Tibial nerve (tissue), 3 donors: ENCODE measurements at regions not wholly inside any gene's neighbourhood (a gene's known extent, or its start where the extent isn't known, plus 50 kb on each side); places are given as distances from the start of the nearest gene placed in this dataset.

Experiments used
- CTCF ChIP-seq, 5 experiments: fragments of 200-600 bp in 3 of 5; fragments of 450-650 bp in 2 of 5; sonication (generic) in 3 of 5; IDR thresholded peaks; one replicate each; pipeline ENCODE4 v1.5.1; 2016 to 2019; ENCODE audit warnings: antibody characterized with exemption in 5 of 5, mild to moderate bottlenecking in 3 of 5, moderate library complexity in 2 of 5
- POLR2A ChIP-seq, 2 donors: fragments of 450-650 bp; IDR thresholded peaks; one replicate each; pipeline ENCODE4 v1.6.1; 2017; ENCODE audit warnings: antibody characterized with exemption in 2 of 2, mild to moderate bottlenecking in 2 of 2, moderate library complexity in 2 of 2

- TF ChIP-seq CTCF (IDR thresholded peaks at IDR 0.05) (no peak), POLR2A (IDR thresholded peaks at IDR 0.05) (no peak)
These were observed 161.2 kb upstream of the ECI2 start for GRCh38 chr6:4296552-4296951.
